ENCODE measurements at regions not wholly inside any gene's neighbourhood (a gene's known extent, or its start where the extent isn't known, plus 50 kb on each side); places are given as distances from the start of the nearest gene placed in this dataset.
"Not testable (repeated sequence)": the region's sequence is repeated elsewhere in the genome, so short reads cannot be mapped to it uniquely, and the experiment has no call there.

GRCh38 chr12:4829161-4829792, 80.4 kb upstream of the KCNA1 start:
- intact Hi-C loops (cut with DNase I): no loop called here
- no peak for ATAC-seq
- peaks cover 30% of the 10 kb centered on the region for H3K27me3 ChIP-seq (ENCODE audit: low read depth)
- H3K9me3 ChIP-seq: no peaks in the 10 kb centered on the region
- no peaks in the 10 kb centered on the region for H3K4me1 ChIP-seq
- no peak overlapping the region for H3K4me3 ChIP-seq
- H3K27ac ChIP-seq: no peak overlapping the region
- no peaks in the 10 kb centered on the region for H3K36me3 ChIP-seq
- no peak for TF ChIP-seq CTCF (IDR thresholded peaks at IDR 0.05)
- DNase-seq: no peak

- no peak for DNase-seq
- peaks cover 30% of the 10 kb centered on the region for H3K27me3 ChIP-seq (ENCODE audit: low read depth)
These were observed 79.9 kb upstream of the KCNA1 start for GRCh38 chr12:4829793-4830162.

GRCh38 chr12:4830556-4831210, 79.0 kb upstream of the KCNA1 start:
- no peak for TF ChIP-seq CTCF (IDR thresholded peaks at IDR 0.05)
- no peak overlapping the region for H3K4me3 ChIP-seq
- ATAC-seq (no peak), DNase-seq (no peak)
- no peak overlapping the region for H3K27ac ChIP-seq
- H3K27me3 ChIP-seq (ENCODE audit: low read depth): peaks cover 30% of the 10 kb centered on the region
- H3K36me3 ChIP-seq: no peaks in the 10 kb centered on the region
- intact Hi-C loops (cut with DNase I): no loop called here
- no peaks in the 10 kb centered on the region for H3K4me1 ChIP-seq
- no peaks in the 10 kb centered on the region for H3K9me3 ChIP-seq

More at GRCh38 chr12:4829793-4830162, 79.9 kb upstream of the KCNA1 start:
- no peak overlapping the region for H3K4me3 ChIP-seq
- no peak overlapping the region for H3K27ac ChIP-seq
- H3K9me3 ChIP-seq: no peaks in the 10 kb centered on the region
- no peaks in the 10 kb centered on the region for H3K4me1 ChIP-seq
- no peak for ATAC-seq
- intact Hi-C loops (cut with DNase I): no loop called here
- H3K36me3 ChIP-seq: no peaks in the 10 kb centered on the region
- no peak for TF ChIP-seq CTCF (IDR thresholded peaks at IDR 0.05)

GRCh38 chr12:4833053-4833452, 76.7 kb upstream of the KCNA1 start:
- no peak overlapping the region for H3K27ac ChIP-seq
- H3K27me3 ChIP-seq (ENCODE audit: low read depth): peaks cover 30% of the 10 kb centered on the region
- TF ChIP-seq CTCF (IDR thresholded peaks at IDR 0.05): no peak
- ATAC-seq (no peak), DNase-seq (no peak)
- H3K36me3 ChIP-seq: no peaks in the 10 kb centered on the region
- H3K4me3 ChIP-seq: no peak overlapping the region
- H3K9me3 ChIP-seq: no peaks in the 10 kb centered on the region
- H3K4me1 ChIP-seq: no peaks in the 10 kb centered on the region
- intact Hi-C loops (cut with DNase I): no loop called here

- ATAC-seq (no peak), DNase-seq (no peak)
- no peak for TF ChIP-seq CTCF (IDR thresholded peaks at IDR 0.05)
- intact Hi-C loops (cut with DNase I): no loop called here
- Histone ChIP-seq H3K36me3 (no peaks in the 10 kb centered on the region), H3K27me3 (ENCODE audit: low read depth) (peaks cover 29% of the 10 kb centered on the region), H3K27ac (no peak overlapping the region), H3K4me1 (no peaks in the 10 kb centered on the region), H3K4me3 (no peak overlapping the region), H3K9me3 (no peaks in the 10 kb centered on the region)
These were observed 76.2 kb upstream of the KCNA1 start for GRCh38 chr12:4833524-4833923.

GRCh38 chr12:4842401-4842800, 67.3 kb upstream of the KCNA1 start:
- H3K9me3 ChIP-seq; DNase-seq; H3K4me3 ChIP-seq; ATAC-seq; H3K27ac ChIP-seq; intact Hi-C loops (cut with DNase I); H3K27me3 ChIP-seq (ENCODE audit: low read depth); H3K36me3 ChIP-seq; H3K4me1 ChIP-seq: not testable (repeated sequence)

Measured in lower lobe of right lung (tissue), 2 donors.